Karpas-422 (cell line): ENCODE measurements at regions not wholly inside any gene's neighbourhood (a gene's known extent, or its start where the extent isn't known, plus 50 kb on each side); places are given as distances from the start of the nearest gene placed in this dataset.

Experiments used
- DNase-seq: peaks from one replicate; pipeline ENCODE4 v3.0.0-alpha.2; 2015
- H2AFZ ChIP-seq: fragments of 200-600 bp; sonication (generic); 2 replicates; pipeline ENCODE4 v1.6.1; 2014; ENCODE audit warnings: antibody characterized with exemption, low read length, mixed read lengths
- H3K27ac ChIP-seq: fragments of 200-600 bp; sonication (generic); 2 replicates; pipeline ENCODE4 v1.5.1; 2014; ENCODE audit warnings: mild to moderate bottlenecking, low read length, moderate library complexity
- H3K27me3 ChIP-seq: fragments of 200-600 bp; sonication (generic); 2 replicates; pipeline ENCODE4 v1.6.1; 2014; ENCODE audit warnings: low read length, mixed read lengths
- H3K36me3 ChIP-seq: fragments of 200-600 bp; sonication (generic); 2 replicates; pipeline ENCODE4 v1.6.1; 2014; ENCODE audit warnings: low read length, mixed read lengths; ENCODE audit not compliant: insufficient read depth
- H3K4me1 ChIP-seq: fragments of 200-600 bp; sonication (generic); 2 replicates; pipeline ENCODE4 v1.6.1; 2014; ENCODE audit warnings: mild to moderate bottlenecking, low read length, mixed read lengths
- H3K4me2 ChIP-seq: fragments of 200-600 bp; sonication (generic); 2 replicates; pipeline ENCODE4 v1.6.1; 2014; ENCODE audit warnings: low read length, low read depth, mild to moderate bottlenecking; ENCODE audit not compliant: poor library complexity, severe bottlenecking
- H3K4me3 ChIP-seq: fragments of 200-600 bp; sonication (generic); 2 replicates; pipeline ENCODE4 v1.5.1; 2014; ENCODE audit warnings: mild to moderate bottlenecking, antibody characterized with exemption, low read length, mixed read lengths
- H3K79me2 ChIP-seq: fragments of 200-600 bp; sonication (generic); 2 replicates; pipeline ENCODE4 v1.6.1; 2014; ENCODE audit warnings: mild to moderate bottlenecking, low read length, mixed read lengths
- H3K9ac ChIP-seq: fragments of 200-600 bp; sonication (generic); 2 replicates; pipeline ENCODE4 v1.6.0; 2014; ENCODE audit warnings: low read length
- H3K9me2 ChIP-seq: fragments of 200-600 bp; sonication (generic), shearing (Covaris generic); replicated peaks from 2 replicates; pipeline ENCODE4 v1.6.0; 2014; ENCODE audit warnings: mild to moderate bottlenecking, low read length, moderate library complexity; ENCODE audit not compliant: insufficient read depth
- H3K9me3 ChIP-seq: fragments of 300-700, 200-600 bp; sonication (generic); 2 replicates; pipeline ENCODE4 v1.6.1; 2014; ENCODE audit warnings: low read length, mixed read lengths
- H4K20me1 ChIP-seq: fragments of 200-600 bp; sonication (generic); 2 replicates; pipeline ENCODE4 v1.6.1; 2014; ENCODE audit warnings: mild to moderate bottlenecking, antibody characterized with exemption, low read length, low read depth; ENCODE audit not compliant: insufficient read depth

GRCh38 chr7:54653905-54654304, 105.1 kb downstream of the SEC61G start:
- H3K27ac ChIP-seq: no peak overlapping the region
- no peak overlapping the region for H2AFZ ChIP-seq
- no peaks in the 10 kb centered on the region for H3K79me2 ChIP-seq
- no peak for DNase-seq
- H3K27me3 ChIP-seq: no peaks in the 10 kb centered on the region
- H3K4me2 ChIP-seq: no peak overlapping the region
- no peaks in the 10 kb centered on the region for H4K20me1 ChIP-seq
- no peaks in the 10 kb centered on the region for H3K9me2 ChIP-seq
- H3K9me3 ChIP-seq: no peaks in the 10 kb centered on the region
- H3K4me3 ChIP-seq: no peak overlapping the region
- no peak overlapping the region for H3K9ac ChIP-seq
- H3K36me3 ChIP-seq: no peaks in the 10 kb centered on the region
- no peaks in the 10 kb centered on the region for H3K4me1 ChIP-seq

GRCh38 chr7:54643064-54643463, 100.9 kb downstream of the VSTM2A start:
- Histone ChIP-seq H3K9me3 (no peaks in the 10 kb centered on the region), H3K4me3 (no peak overlapping the region), H4K20me1 (no peaks in the 10 kb centered on the region), H3K4me1 (no peaks in the 10 kb centered on the region), H3K27me3 (no peaks in the 10 kb centered on the region), H3K9me2 (no peaks in the 10 kb centered on the region), H2AFZ (no peak overlapping the region), H3K4me2 (no peak overlapping the region), H3K9ac (no peak overlapping the region), H3K79me2 (no peaks in the 10 kb centered on the region), H3K27ac (no peak overlapping the region), H3K36me3 (no peaks in the 10 kb centered on the region)
- no peak for DNase-seq

- no peaks in the 10 kb centered on the region for H4K20me1 ChIP-seq
- H3K4me3 ChIP-seq: no peak overlapping the region
- no peaks in the 10 kb centered on the region for H3K27me3 ChIP-seq
- no peak for DNase-seq
- no peak overlapping the region for H3K9ac ChIP-seq
- H3K4me2 ChIP-seq: no peak overlapping the region
- H3K36me3 ChIP-seq: no peaks in the 10 kb centered on the region
- H3K9me3 ChIP-seq: no peaks in the 10 kb centered on the region
- H3K9me2 ChIP-seq: no peaks in the 10 kb centered on the region
- no peaks in the 10 kb centered on the region for H3K4me1 ChIP-seq
- no peak overlapping the region; the same call in 1 of the 2 replicates for H2AFZ ChIP-seq
- H3K27ac ChIP-seq: no peak overlapping the region
- no peaks in the 10 kb centered on the region for H3K79me2 ChIP-seq
Measured at GRCh38 chr7:54637712-54638396, 95.7 kb downstream of the VSTM2A start.

- no peaks in the 10 kb centered on the region for H4K20me1 ChIP-seq
- H3K27ac ChIP-seq: no peak overlapping the region
- no peak overlapping the region for H3K4me2 ChIP-seq
- no peak overlapping the region for H3K4me3 ChIP-seq
- H3K9ac ChIP-seq: no peak overlapping the region
- no peaks in the 10 kb centered on the region for H3K27me3 ChIP-seq
- H2AFZ ChIP-seq: no peak overlapping the region
- DNase-seq: no peak
- no peaks in the 10 kb centered on the region for H3K9me3 ChIP-seq
- H3K4me1 ChIP-seq: peaks cover 19% of the 10 kb centered on the region
- no peaks in the 10 kb centered on the region for H3K9me2 ChIP-seq
- no peaks in the 10 kb centered on the region for H3K36me3 ChIP-seq
- no peaks in the 10 kb centered on the region for H3K79me2 ChIP-seq
Measured at GRCh38 chr7:54632696-54633095, 90.5 kb downstream of the VSTM2A start.

GRCh38 chr7:54629771-54630170, 87.6 kb downstream of the VSTM2A start:
- Histone ChIP-seq H4K20me1 (no peaks in the 10 kb centered on the region), H2AFZ (0 out of 2 replicates have a peak overlapping the region, but pooled peaks have one; percentile 31), H3K4me2 (peak overlapping the region; percentile 55), H3K4me1 (peaks cover 22% of the 10 kb centered on the region), H3K27ac (peak overlapping the region; percentile 57), H3K9me3 (no peaks in the 10 kb centered on the region), H3K79me2 (no peaks in the 10 kb centered on the region), H3K9ac (no peak overlapping the region), H3K27me3 (no peaks in the 10 kb centered on the region), H3K9me2 (no peaks in the 10 kb centered on the region), H3K4me3 (0 out of 2 replicates have a peak overlapping the region, but pooled peaks have one; percentile 8), H3K36me3 (no peaks in the 10 kb centered on the region)
- DNase-seq: peak; percentile 50

- Histone ChIP-seq H3K4me2 (no peak overlapping the region), H3K27me3 (no peaks in the 10 kb centered on the region), H3K9ac (no peak overlapping the region), H2AFZ (no peak overlapping the region), H3K27ac (no peak overlapping the region), H4K20me1 (no peaks in the 10 kb centered on the region), H3K4me1 (0 out of 2 replicates have a peak, but pooled peaks cover 3% of the 10 kb centered on the region), H3K9me2 (no peaks in the 10 kb centered on the region), H3K36me3 (no peaks in the 10 kb centered on the region), H3K4me3 (no peak overlapping the region), H3K79me2 (no peaks in the 10 kb centered on the region), H3K9me3 (no peaks in the 10 kb centered on the region)
- no peak for DNase-seq
Measured at GRCh38 chr7:54622696-54623309, 80.6 kb downstream of the VSTM2A start.
